ENCODE measurements at regions not wholly inside any gene's neighbourhood (a gene's known extent, or its start where the extent isn't known, plus 50 kb on each side); places are given as distances from the start of the nearest gene placed in this dataset.

- no peak for DNase-seq
- FAIRE-seq = no peak
- no peak overlapping the region for H3K4me3 ChIP-seq (ENCODE audit: low read length in 3 of 3)
Measured at GRCh38 chr5:3891113-3891512, 295.5 kb downstream of the IRX1 start.

GRCh38 chr5:3893527-3893926 lies 297.9 kb downstream of the IRX1 start:
- Histone ChIP-seq H3K9me3 (ENCODE audit: control insufficient read depth in 2 of 3, insufficient read depth in 1 of 3, low read length in 3 of 3) (peaks cover 0 to 5% (median 0%) of the 10 kb centered on the region in 3 donors), H3K27ac (ENCODE audit: low read depth in 2 of 2, low read length in 2 of 2) (no peak overlapping the region), H3K9ac (ENCODE audit: low read length in 3 of 3) (no peak overlapping the region), H3K27me3 (ENCODE audit: control insufficient read depth, insufficient read depth, low read length) (no peaks in the 10 kb centered on the region), H3K36me3 (ENCODE audit: control insufficient read depth in 2 of 3, insufficient read depth in 3 of 3, low read length in 3 of 3) (no peaks in the 10 kb centered on the region), H3K4me3 (ENCODE audit: low read length in 3 of 3) (no peak overlapping the region), H3K4me1 (ENCODE audit: control insufficient read depth in 2 of 3, insufficient read depth in 2 of 3, low read depth in 1 of 3, low read length in 3 of 3) (no peaks in the 10 kb centered on the region)
- DNase-seq (no peak), FAIRE-seq (no peak)
- TF ChIP-seq CTCF (IDR thresholded peaks at IDR 0.05; ENCODE audit: borderline replicate concordance, extremely low read depth, insufficient read depth) = no peak
- intact Hi-C loops (cut with DNase I) = no loop called here

More at GRCh38 chr5:3891113-3891512, 295.5 kb downstream of the IRX1 start:
- Histone ChIP-seq H3K4me1 (ENCODE audit: control insufficient read depth in 2 of 3, insufficient read depth in 2 of 3, low read depth in 1 of 3, low read length in 3 of 3) (no peaks in the 10 kb centered on the region), H3K27me3 (ENCODE audit: control insufficient read depth, insufficient read depth, low read length) (no peaks in the 10 kb centered on the region), H3K9ac (ENCODE audit: low read length in 3 of 3) (no peak overlapping the region), H3K36me3 (ENCODE audit: control insufficient read depth in 2 of 3, insufficient read depth in 3 of 3, low read length in 3 of 3) (no peaks in the 10 kb centered on the region), H3K27ac (ENCODE audit: low read depth in 2 of 2, low read length in 2 of 2) (no peak overlapping the region), H3K9me3 (ENCODE audit: control insufficient read depth in 2 of 3, insufficient read depth in 1 of 3, low read length in 3 of 3) (no peaks in the 10 kb centered on the region)
- intact Hi-C loops (cut with DNase I) = no loop called here
- no peak for TF ChIP-seq CTCF (IDR thresholded peaks at IDR 0.05; ENCODE audit: borderline replicate concordance, extremely low read depth, insufficient read depth)

GRCh38 chr5:3893975-3894374 lies 298.3 kb downstream of the IRX1 start:
- H3K36me3 ChIP-seq (ENCODE audit: control insufficient read depth in 2 of 3, insufficient read depth in 3 of 3, low read length in 3 of 3) = no peaks in the 10 kb centered on the region
- no peak overlapping the region for H3K4me3 ChIP-seq (ENCODE audit: low read length in 3 of 3)
- H3K27me3 ChIP-seq (ENCODE audit: control insufficient read depth, insufficient read depth, low read length) = no peaks in the 10 kb centered on the region
- H3K9me3 ChIP-seq (ENCODE audit: control insufficient read depth in 2 of 3, insufficient read depth in 1 of 3, low read length in 3 of 3) = peaks cover 0 to 5% (median 0%) of the 10 kb centered on the region in 3 donors
- no peak overlapping the region for H3K27ac ChIP-seq (ENCODE audit: low read depth in 2 of 2, low read length in 2 of 2)
- no peak overlapping the region for H3K9ac ChIP-seq (ENCODE audit: low read length in 3 of 3)
- FAIRE-seq (no peak), DNase-seq (no peak)
- no peaks in the 10 kb centered on the region for H3K4me1 ChIP-seq (ENCODE audit: control insufficient read depth in 2 of 3, insufficient read depth in 2 of 3, low read depth in 1 of 3, low read length in 3 of 3)
- intact Hi-C loops (cut with DNase I) = no loop called here
- no peak for TF ChIP-seq CTCF (IDR thresholded peaks at IDR 0.05; ENCODE audit: borderline replicate concordance, extremely low read depth, insufficient read depth)

- no peak for TF ChIP-seq CTCF (IDR thresholded peaks at IDR 0.05; ENCODE audit: borderline replicate concordance, extremely low read depth, insufficient read depth)
- H3K4me3 ChIP-seq (ENCODE audit: low read length in 3 of 3) = no peak overlapping the region
- no peaks in the 10 kb centered on the region for H3K27me3 ChIP-seq (ENCODE audit: control insufficient read depth, insufficient read depth, low read length)
- FAIRE-seq (no peak), DNase-seq (no peak)
- peaks cover 0 to 5% (median 0%) of the 10 kb centered on the region in 3 donors for H3K9me3 ChIP-seq (ENCODE audit: control insufficient read depth in 2 of 3, insufficient read depth in 1 of 3, low read length in 3 of 3)
- H3K36me3 ChIP-seq (ENCODE audit: control insufficient read depth in 2 of 3, insufficient read depth in 3 of 3, low read length in 3 of 3) = no peaks in the 10 kb centered on the region
- no peaks in the 10 kb centered on the region for H3K4me1 ChIP-seq (ENCODE audit: control insufficient read depth in 2 of 3, insufficient read depth in 2 of 3, low read depth in 1 of 3, low read length in 3 of 3)
- no peak overlapping the region for H3K27ac ChIP-seq (ENCODE audit: low read depth in 2 of 2, low read length in 2 of 2)
- H3K9ac ChIP-seq (ENCODE audit: low read length in 3 of 3) = no peak overlapping the region
- intact Hi-C loops (cut with DNase I) = no loop called here
Measured at GRCh38 chr5:3896098-3896497, 300.5 kb downstream of the IRX1 start.

All from kidney (tissue), 13 donors.